ENCODE measurements at regions not wholly inside any gene's neighbourhood (a gene's known extent, or its start where the extent isn't known, plus 50 kb on each side); places are given as distances from the start of the nearest gene placed in this dataset.

DNA sequence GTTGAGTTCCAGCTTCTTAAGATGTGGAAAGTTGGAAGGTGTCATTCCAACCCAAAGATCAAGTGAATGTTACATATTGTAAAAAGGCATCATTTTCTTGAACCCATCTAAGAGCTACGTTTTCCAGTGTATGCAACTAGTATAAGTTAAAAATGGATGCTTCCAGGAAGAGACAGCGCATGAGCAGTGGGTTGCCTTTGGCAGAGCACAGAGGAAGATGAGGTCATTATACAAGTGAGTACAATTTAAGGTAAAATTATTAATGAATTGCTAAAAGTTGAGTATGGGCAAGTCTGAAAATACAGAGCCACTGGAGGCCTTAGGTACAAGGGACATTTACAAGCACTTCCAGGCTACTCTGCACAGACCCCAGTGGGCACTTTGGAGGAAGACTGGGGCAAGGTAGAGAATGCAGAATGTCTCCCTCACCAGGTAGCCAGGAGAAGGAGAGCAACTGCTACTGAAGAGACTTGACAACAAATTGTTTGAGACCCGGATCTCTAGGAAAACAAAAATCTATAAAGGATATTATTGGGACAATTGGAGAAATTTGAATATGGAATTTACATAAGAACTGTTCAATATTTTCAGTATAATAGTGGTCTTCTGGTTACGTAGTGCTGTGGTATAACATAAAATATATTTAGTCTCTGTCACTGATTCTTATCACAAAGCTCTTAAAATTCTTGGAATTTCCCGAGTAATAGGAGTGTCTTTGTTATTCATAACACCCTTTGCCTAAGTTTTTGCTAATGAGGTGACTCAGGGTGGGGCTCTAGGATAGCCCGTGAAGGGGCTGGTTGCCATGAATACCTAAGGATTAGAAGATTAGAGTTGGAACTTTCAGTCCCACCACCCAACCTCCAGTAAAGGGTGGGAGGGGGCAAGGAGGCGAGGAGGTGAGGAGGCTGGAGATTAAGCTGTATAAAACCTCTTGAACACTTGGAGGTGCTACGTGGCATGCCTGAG, 129.9 kb upstream of the FER start:
- DNase-seq (ENCODE audit: low spot score) = no peak
- peaks cover 3% of the 10 kb centered on the region for H3K9me3 Mint-ChIP-seq
- no peaks in the 10 kb centered on the region for H3K4me1 ChIP-seq
- H3K27ac Mint-ChIP-seq = no peak overlapping the region
- no peak overlapping the region for H2AFZ ChIP-seq (replicated peaks)
- TF ChIP-seq EZH2 (IDR thresholded peaks at IDR 0.05) = no peak
- no peak overlapping the region for H3K4me2 ChIP-seq
- H3K9me3 ChIP-seq (ENCODE audit: low read depth) = no peaks in the 10 kb centered on the region
- H3K27ac ChIP-seq = no peak overlapping the region
- no peak overlapping the region for H3K9ac ChIP-seq
- no peak overlapping the region for H3K4me3 Mint-ChIP-seq
- no peak overlapping the region for H3K4me3 ChIP-seq
- H3F3A ChIP-seq (ENCODE audit: low read depth) = no peaks in the 10 kb centered on the region
- no peaks in the 10 kb centered on the region for H3K36me3 Mint-ChIP-seq
- H3K36me3 ChIP-seq = no peaks in the 10 kb centered on the region
- H4K20me1 ChIP-seq (ENCODE audit: low read depth) = no peaks in the 10 kb centered on the region
- H3K27me3 ChIP-seq = no peaks in the 10 kb centered on the region
- H3K4me1 Mint-ChIP-seq = no peaks in the 10 kb centered on the region
- H3K79me2 ChIP-seq (ENCODE audit: low read depth) = no peaks in the 10 kb centered on the region
- no peaks in the 10 kb centered on the region for H3K27me3 Mint-ChIP-seq (ENCODE audit: insufficient read depth, low read depth)

- H3K27me3 ChIP-seq = no peaks in the 10 kb centered on the region
- H3K4me1 Mint-ChIP-seq = no peaks in the 10 kb centered on the region
- no peaks in the 10 kb centered on the region for H3F3A ChIP-seq (ENCODE audit: low read depth)
- H3K9me3 Mint-ChIP-seq = peaks cover 12% of the 10 kb centered on the region
- no peak overlapping the region for H3K27ac Mint-ChIP-seq
- H3K4me1 ChIP-seq = no peaks in the 10 kb centered on the region
- TF ChIP-seq, protein P1, sequence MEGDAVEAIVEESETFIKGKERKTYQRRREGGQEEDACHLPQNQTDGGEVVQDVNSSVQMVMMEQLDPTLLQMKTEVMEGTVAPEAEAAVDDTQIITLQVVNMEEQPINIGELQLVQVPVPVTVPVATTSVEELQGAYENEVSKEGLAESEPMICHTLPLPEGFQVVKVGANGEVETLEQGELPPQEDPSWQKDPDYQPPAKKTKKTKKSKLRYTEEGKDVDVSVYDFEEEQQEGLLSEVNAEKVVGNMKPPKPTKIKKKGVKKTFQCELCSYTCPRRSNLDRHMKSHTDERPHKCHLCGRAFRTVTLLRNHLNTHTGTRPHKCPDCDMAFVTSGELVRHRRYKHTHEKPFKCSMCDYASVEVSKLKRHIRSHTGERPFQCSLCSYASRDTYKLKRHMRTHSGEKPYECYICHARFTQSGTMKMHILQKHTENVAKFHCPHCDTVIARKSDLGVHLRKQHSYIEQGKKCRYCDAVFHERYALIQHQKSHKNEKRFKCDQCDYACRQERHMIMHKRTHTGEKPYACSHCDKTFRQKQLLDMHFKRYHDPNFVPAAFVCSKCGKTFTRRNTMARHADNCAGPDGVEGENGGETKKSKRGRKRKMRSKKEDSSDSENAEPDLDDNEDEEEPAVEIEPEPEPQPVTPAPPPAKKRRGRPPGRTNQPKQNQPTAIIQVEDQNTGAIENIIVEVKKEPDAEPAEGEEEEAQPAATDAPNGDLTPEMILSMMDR (IDR thresholded peaks at IDR 0.05) = no peak
- TF ChIP-seq EZH2phosphoT487 (IDR thresholded peaks at IDR 0.05) (no peak), EZH2 (IDR thresholded peaks at IDR 0.05) (no peak)
- H3K4me2 ChIP-seq = no peak overlapping the region
- no peak overlapping the region for H3K27ac ChIP-seq
- no peaks in the 10 kb centered on the region for H3K9me3 ChIP-seq (ENCODE audit: low read depth)
- no peak overlapping the region for H2AFZ ChIP-seq (replicated peaks)
- no peak overlapping the region for H3K4me3 Mint-ChIP-seq
- H3K36me3 ChIP-seq = no peaks in the 10 kb centered on the region
- H4K20me1 ChIP-seq (ENCODE audit: low read depth) = no peaks in the 10 kb centered on the region
- no peaks in the 10 kb centered on the region for H3K36me3 Mint-ChIP-seq
- H3K4me3 ChIP-seq = no peak overlapping the region
- no peaks in the 10 kb centered on the region for H3K79me2 ChIP-seq (ENCODE audit: low read depth)
- no peak for DNase-seq (ENCODE audit: low spot score)
- no peak overlapping the region for H3K9ac ChIP-seq
- H3K27me3 Mint-ChIP-seq (ENCODE audit: insufficient read depth, low read depth) = no peaks in the 10 kb centered on the region
Observed at GRCh38 chr5:108615216-108615615, 132.5 kb upstream of the FER start.

DNA sequence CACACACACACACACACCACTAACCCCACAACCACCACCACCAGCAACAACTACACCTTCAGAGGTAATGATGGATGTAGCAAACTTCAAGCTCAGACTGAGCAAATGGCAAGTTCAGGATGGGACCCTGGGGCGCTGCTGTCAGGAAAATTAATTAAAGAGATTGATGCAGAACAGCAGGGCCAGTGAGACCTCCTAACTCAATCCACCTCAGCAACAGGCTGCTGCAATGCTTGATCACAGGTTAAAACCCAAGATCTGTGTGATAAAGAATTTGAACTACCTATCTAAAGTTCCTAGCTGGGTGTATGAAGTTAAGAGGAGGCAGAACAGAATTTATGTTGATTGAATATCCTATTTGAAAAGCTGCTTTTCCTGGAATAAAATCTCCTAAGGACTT, 140.3 kb upstream of the FER start:
- no peaks in the 10 kb centered on the region for H3K4me1 Mint-ChIP-seq
- no peaks in the 10 kb centered on the region for H3F3A ChIP-seq (ENCODE audit: low read depth)
- H3K27ac ChIP-seq = no peak overlapping the region
- no peaks in the 10 kb centered on the region for H4K20me1 ChIP-seq (ENCODE audit: low read depth)
- H3K27ac Mint-ChIP-seq = no peak overlapping the region
- H2AFZ ChIP-seq (replicated peaks) = no peak overlapping the region
- H3K4me3 ChIP-seq = no peak overlapping the region
- H3K36me3 Mint-ChIP-seq = no peaks in the 10 kb centered on the region
- no peak overlapping the region for H3K4me3 Mint-ChIP-seq
- no peak overlapping the region for H3K4me2 ChIP-seq
- no peaks in the 10 kb centered on the region for H3K36me3 ChIP-seq
- peaks cover 7% of the 10 kb centered on the region for H3K9me3 Mint-ChIP-seq
- DNase-seq (ENCODE audit: low spot score) = no peak
- no peak for TF ChIP-seq EZH2 (IDR thresholded peaks at IDR 0.05)
- TF ChIP-seq, protein P1 (IDR thresholded peaks at IDR 0.05) = no peak
- TF ChIP-seq EZH2phosphoT487 (IDR thresholded peaks at IDR 0.05) = no peak
- no peaks in the 10 kb centered on the region for H3K27me3 Mint-ChIP-seq (ENCODE audit: insufficient read depth, low read depth)
- no peak overlapping the region for H3K9ac ChIP-seq
- H3K4me1 ChIP-seq = no peaks in the 10 kb centered on the region
- H3K9me3 ChIP-seq (ENCODE audit: low read depth) = no peaks in the 10 kb centered on the region
- no peaks in the 10 kb centered on the region for H3K27me3 ChIP-seq
- no peaks in the 10 kb centered on the region for H3K79me2 ChIP-seq (ENCODE audit: low read depth)

- Mint-ChIP-seq H3K4me1 (no peaks in the 10 kb centered on the region), H3K27me3 (ENCODE audit: insufficient read depth, low read depth) (no peaks in the 10 kb centered on the region)
- DNase-seq (ENCODE audit: low spot score) = no peak
Observed at GRCh38 chr5:108606185-108606584, 141.5 kb upstream of the FER start.

More at GRCh38 chr5:108606185-108606584, 141.5 kb upstream of the FER start:
- no peak overlapping the region for H3K4me3 ChIP-seq
- H3K4me1 ChIP-seq = no peaks in the 10 kb centered on the region
- H3F3A ChIP-seq (ENCODE audit: low read depth) = no peaks in the 10 kb centered on the region
- H3K27ac ChIP-seq = no peak overlapping the region
- H3K9me3 ChIP-seq (ENCODE audit: low read depth) = no peaks in the 10 kb centered on the region
- no peak overlapping the region for H2AFZ ChIP-seq (replicated peaks)
- Mint-ChIP-seq H3K36me3 (no peaks in the 10 kb centered on the region), H3K9me3 (no peaks in the 10 kb centered on the region), H3K27ac (no peak overlapping the region), H3K4me3 (no peak overlapping the region)
- TF ChIP-seq EZH2 (IDR thresholded peaks at IDR 0.05) (no peak), EZH2phosphoT487 (IDR thresholded peaks at IDR 0.05) (no peak)
- TF ChIP-seq, protein P1 (IDR thresholded peaks at IDR 0.05) = no peak
- H3K27me3 ChIP-seq = no peaks in the 10 kb centered on the region
- H3K36me3 ChIP-seq = no peaks in the 10 kb centered on the region
- no peak overlapping the region for H3K4me2 ChIP-seq
- no peaks in the 10 kb centered on the region for H4K20me1 ChIP-seq (ENCODE audit: low read depth)
- no peaks in the 10 kb centered on the region for H3K79me2 ChIP-seq (ENCODE audit: low read depth)
- no peak overlapping the region for H3K9ac ChIP-seq

Measured in neural progenitor cell (in vitro differentiated cells).